Activated T-cell treated with anti-CD3 and anti-CD28 coated beads for 48 hours (primary cell): ENCODE measurements at regions not wholly inside any gene's neighbourhood (a gene's known extent, or its start where the extent isn't known, plus 50 kb on each side); places are given as distances from the start of the nearest gene placed in this dataset.

ENCODE experiments used
- DNase-seq: peaks from one replicate; pipeline ENCODE4 v3.0.0-alpha.2; 2020; ENCODE audit warnings: low read depth

GRCh38 chr21:35220301-35220700 is 171.2 kb upstream of the RUNX1 start:
- DNase-seq = no peak

- DNase-seq = no peak
These were observed 170.6 kb upstream of the RUNX1 start for GRCh38 chr21:35219719-35220118.

- DNase-seq = no peak
These were observed 170.2 kb upstream of the RUNX1 start for GRCh38 chr21:35219291-35219690.

GRCh38 chr21:35217504-35218060 is 168.5 kb upstream of the RUNX1 start:
- DNase-seq = no peak

- DNase-seq = no peak
These were observed 167.9 kb upstream of the RUNX1 start for GRCh38 chr21:35216996-35217395.

GRCh38 chr21:35215870-35216269 is 166.8 kb upstream of the RUNX1 start:
- no peak for DNase-seq

GRCh38 chr21:35212393-35213127 is 163.5 kb upstream of the RUNX1 start:
- DNase-seq = no peak

- DNase-seq = no peak
These were observed 162.7 kb upstream of the RUNX1 start for GRCh38 chr21:35211782-35212181.

GRCh38 chr21:35210093-35210492 is 161.0 kb upstream of the RUNX1 start:
- no peak for DNase-seq

GRCh38 chr21:35208810-35209517 is 159.9 kb upstream of the RUNX1 start:
- DNase-seq = no peak

GRCh38 chr21:35208104-35208503 is 159.0 kb upstream of the RUNX1 start:
- DNase-seq = no peak

- no peak for DNase-seq
These were observed 158.2 kb upstream of the RUNX1 start for GRCh38 chr21:35207322-35207721.

- no peak for DNase-seq
These were observed 157.3 kb upstream of the RUNX1 start for GRCh38 chr21:35206141-35207125.

- DNase-seq = no peak
These were observed 155.9 kb upstream of the RUNX1 start for GRCh38 chr21:35204850-35205541.

- DNase-seq = no peak
These were observed 155.0 kb upstream of the RUNX1 start for GRCh38 chr21:35204125-35204524.

GRCh38 chr21:35203093-35203977 is 154.2 kb upstream of the RUNX1 start:
- no peak for DNase-seq

GRCh38 chr21:35202431-35202830 is 153.3 kb upstream of the RUNX1 start:
- no peak for DNase-seq

- no peak for DNase-seq
These were observed 152.7 kb upstream of the RUNX1 start for GRCh38 chr21:35201799-35202198.

GRCh38 chr21:35201288-35201687 is 152.2 kb upstream of the RUNX1 start:
- no peak for DNase-seq

GRCh38 chr21:35199733-35200015 is 150.6 kb upstream of the RUNX1 start:
- DNase-seq = no peak
